ENCODE measurements at regions not wholly inside any gene's neighbourhood (a gene's known extent, or its start where the extent isn't known, plus 50 kb on each side); places are given as distances from the start of the nearest gene placed in this dataset.

DNA sequence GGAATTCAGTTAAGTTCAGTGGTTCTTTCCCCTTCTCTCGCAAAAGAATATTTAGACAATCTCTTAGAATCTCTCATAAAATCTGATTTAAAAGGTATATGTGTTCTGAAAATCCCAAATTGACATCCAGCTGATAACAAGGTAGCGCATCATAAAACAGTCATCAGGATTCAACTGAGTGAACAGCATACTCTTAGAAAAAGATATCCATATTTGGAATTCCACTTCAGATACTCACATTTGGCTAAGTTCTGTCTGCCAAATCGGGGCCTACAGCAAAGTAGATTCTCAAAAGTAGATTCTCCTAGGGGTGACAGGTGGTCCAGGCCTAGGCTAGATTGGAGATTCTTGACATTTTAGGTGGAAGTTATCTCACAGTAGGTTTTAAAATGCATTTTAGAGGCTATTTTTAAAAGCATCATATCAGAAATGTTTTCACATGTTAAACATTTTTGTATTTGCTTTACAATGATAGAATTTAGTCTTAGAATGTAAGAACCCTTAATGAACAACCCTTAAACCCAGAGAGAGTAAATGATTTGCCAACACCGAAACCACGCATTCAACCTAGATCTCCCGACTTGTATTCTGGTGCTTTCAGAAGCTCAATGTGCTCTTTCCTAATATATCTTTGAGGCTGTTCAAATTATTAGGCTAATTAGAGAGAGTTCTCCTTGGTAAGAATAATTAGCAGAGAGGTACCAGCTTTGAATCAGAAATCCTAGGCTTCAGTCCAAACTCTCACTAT lies 318.9 kb downstream of the LMO4 start:
- Histone ChIP-seq H3K36me3 (ENCODE audit: insufficient read depth, low read length) (no peaks in the 10 kb centered on the region), H3K27me3 (ENCODE audit: control insufficient read depth in 1 of 2, insufficient read depth in 2 of 2, low read length in 2 of 2) (no peaks in the 10 kb centered on the region), H3K4me1 (ENCODE audit: insufficient read depth, low read length) (no peaks in the 10 kb centered on the region), H3K9me3 (ENCODE audit: control insufficient read depth in 1 of 2, insufficient read depth in 1 of 2, low read length in 2 of 2) (no peaks in the 10 kb centered on the region), H3K4me3 (ENCODE audit: low read length) (no peak overlapping the region), H3K27ac (ENCODE audit: low read depth in 1 of 2, low read length in 2 of 2) (no peak overlapping the region)
- TF ChIP-seq, protein P1, sequence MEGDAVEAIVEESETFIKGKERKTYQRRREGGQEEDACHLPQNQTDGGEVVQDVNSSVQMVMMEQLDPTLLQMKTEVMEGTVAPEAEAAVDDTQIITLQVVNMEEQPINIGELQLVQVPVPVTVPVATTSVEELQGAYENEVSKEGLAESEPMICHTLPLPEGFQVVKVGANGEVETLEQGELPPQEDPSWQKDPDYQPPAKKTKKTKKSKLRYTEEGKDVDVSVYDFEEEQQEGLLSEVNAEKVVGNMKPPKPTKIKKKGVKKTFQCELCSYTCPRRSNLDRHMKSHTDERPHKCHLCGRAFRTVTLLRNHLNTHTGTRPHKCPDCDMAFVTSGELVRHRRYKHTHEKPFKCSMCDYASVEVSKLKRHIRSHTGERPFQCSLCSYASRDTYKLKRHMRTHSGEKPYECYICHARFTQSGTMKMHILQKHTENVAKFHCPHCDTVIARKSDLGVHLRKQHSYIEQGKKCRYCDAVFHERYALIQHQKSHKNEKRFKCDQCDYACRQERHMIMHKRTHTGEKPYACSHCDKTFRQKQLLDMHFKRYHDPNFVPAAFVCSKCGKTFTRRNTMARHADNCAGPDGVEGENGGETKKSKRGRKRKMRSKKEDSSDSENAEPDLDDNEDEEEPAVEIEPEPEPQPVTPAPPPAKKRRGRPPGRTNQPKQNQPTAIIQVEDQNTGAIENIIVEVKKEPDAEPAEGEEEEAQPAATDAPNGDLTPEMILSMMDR (IDR thresholded peaks at IDR 0.05): no peak
- DNase-seq: no peak
- H3K27ac Mint-ChIP-seq: no peak overlapping the region
- H3K9me3 Mint-ChIP-seq: no peaks in the 10 kb centered on the region
- ChIA-PET POLR2A (no interaction called here), CTCF (no interaction called here)
- H3K4me1 Mint-ChIP-seq (ENCODE audit: low read depth): no peaks in the 10 kb centered on the region
- no peaks in the 10 kb centered on the region for H3K27me3 Mint-ChIP-seq
- intact Hi-C loops (cut with DNase I, micrococcal nuclease): no loop called here
- no peak overlapping the region for H3K4me3 Mint-ChIP-seq
- no peaks in the 10 kb centered on the region for H3K36me3 Mint-ChIP-seq (ENCODE audit: low read depth)
- ATAC-seq (ENCODE audit: poor library complexity): no peak

DNA sequence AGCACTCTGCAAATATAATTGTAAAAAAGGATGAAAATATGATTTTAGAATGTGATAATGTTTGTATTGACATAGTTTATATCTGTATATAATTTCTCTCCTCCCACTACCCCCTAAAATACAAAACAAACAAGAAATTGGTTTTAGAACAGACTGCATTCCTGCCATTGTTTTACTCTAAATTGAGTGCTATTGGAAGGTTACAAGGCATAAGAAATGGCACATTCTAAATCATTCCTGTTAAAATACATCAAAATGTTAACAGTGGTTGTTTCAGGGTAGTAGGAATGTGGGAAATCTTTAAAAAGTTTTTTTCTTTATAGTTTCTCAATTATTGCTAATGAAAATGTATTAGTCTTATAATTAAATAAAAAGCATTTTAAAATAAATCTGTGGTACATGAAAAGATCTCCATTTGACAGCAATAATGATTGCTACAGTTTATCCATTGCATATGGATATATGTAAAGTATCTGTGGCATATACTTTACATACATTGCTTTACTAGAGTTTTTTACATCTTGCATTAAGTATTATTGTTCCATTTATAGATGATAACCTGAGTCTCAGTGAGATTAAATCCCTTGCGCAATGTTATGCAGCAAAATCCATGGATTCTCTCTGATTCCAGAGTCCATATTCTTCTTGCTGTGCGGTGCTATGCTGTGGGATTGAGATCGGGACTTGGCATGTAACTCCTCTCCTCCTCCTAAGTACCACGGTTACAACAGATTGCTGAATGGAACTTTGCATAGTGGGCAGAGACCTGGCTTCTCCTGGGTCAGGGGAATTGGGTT lies 319.8 kb downstream of the LMO4 start:
- ChIA-PET POLR2A (no interaction called here), CTCF (no interaction called here)
- Mint-ChIP-seq H3K36me3 (ENCODE audit: low read depth) (no peaks in the 10 kb centered on the region), H3K4me3 (no peak overlapping the region), H3K4me1 (ENCODE audit: low read depth) (no peaks in the 10 kb centered on the region), H3K27me3 (no peaks in the 10 kb centered on the region), H3K27ac (no peak overlapping the region), H3K9me3 (no peaks in the 10 kb centered on the region)
- TF ChIP-seq, protein P1 (IDR thresholded peaks at IDR 0.05): no peak
- Histone ChIP-seq H3K36me3 (ENCODE audit: insufficient read depth, low read length) (no peaks in the 10 kb centered on the region), H3K4me3 (ENCODE audit: low read length) (no peak overlapping the region), H3K27ac (ENCODE audit: low read depth in 1 of 2, low read length in 2 of 2) (no peak overlapping the region), H3K9me3 (ENCODE audit: control insufficient read depth in 1 of 2, insufficient read depth in 1 of 2, low read length in 2 of 2) (no peaks in the 10 kb centered on the region), H3K27me3 (ENCODE audit: control insufficient read depth in 1 of 2, insufficient read depth in 2 of 2, low read length in 2 of 2) (no peaks in the 10 kb centered on the region), H3K4me1 (ENCODE audit: insufficient read depth, low read length) (no peaks in the 10 kb centered on the region)
- intact Hi-C loops (cut with DNase I, micrococcal nuclease): no loop called here
- ATAC-seq (ENCODE audit: poor library complexity) (no peak), DNase-seq (no peak)

DNA sequence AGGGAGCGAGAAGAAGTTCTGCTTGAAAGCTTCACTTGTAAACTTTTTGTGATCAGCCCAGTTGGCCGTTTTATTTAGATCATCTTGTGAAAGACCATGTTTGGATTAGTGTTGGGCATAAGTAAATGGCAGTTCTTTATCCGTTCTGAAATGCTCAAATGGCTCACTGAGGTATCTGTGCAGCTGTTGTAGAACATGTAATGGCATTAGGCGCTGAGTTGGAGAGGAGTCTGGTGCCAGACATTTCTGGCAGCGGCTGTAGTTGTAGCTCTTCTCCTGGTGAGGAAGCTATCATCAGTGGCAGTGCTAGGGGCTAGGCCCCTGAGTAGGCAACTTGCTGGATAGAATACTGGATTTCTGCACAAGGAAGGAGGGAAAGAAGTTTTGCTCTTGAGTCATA lies 321.6 kb downstream of the LMO4 start:
- DNase-seq (no peak), ATAC-seq (ENCODE audit: poor library complexity) (no peak)
- no peaks in the 10 kb centered on the region for H3K27me3 Mint-ChIP-seq
- intact Hi-C loops (cut with DNase I, micrococcal nuclease): no loop called here
- H3K27me3 ChIP-seq (ENCODE audit: control insufficient read depth in 1 of 2, insufficient read depth in 2 of 2, low read length in 2 of 2): no peaks in the 10 kb centered on the region
- no peaks in the 10 kb centered on the region for H3K9me3 ChIP-seq (ENCODE audit: control insufficient read depth in 1 of 2, insufficient read depth in 1 of 2, low read length in 2 of 2)
- H3K36me3 Mint-ChIP-seq (ENCODE audit: low read depth): no peaks in the 10 kb centered on the region
- H3K4me1 ChIP-seq (ENCODE audit: insufficient read depth, low read length): no peaks in the 10 kb centered on the region
- no peaks in the 10 kb centered on the region for H3K9me3 Mint-ChIP-seq
- no peak overlapping the region for H3K27ac ChIP-seq (ENCODE audit: low read depth in 1 of 2, low read length in 2 of 2)
- TF ChIP-seq, protein P1 (IDR thresholded peaks at IDR 0.05): no peak
- no peak overlapping the region for H3K27ac Mint-ChIP-seq
- CTCF ChIA-PET: no interaction called here
- H3K4me3 ChIP-seq (ENCODE audit: low read length): no peak overlapping the region
- POLR2A ChIA-PET: no interaction called here
- H3K36me3 ChIP-seq (ENCODE audit: insufficient read depth, low read length): no peaks in the 10 kb centered on the region
- H3K4me1 Mint-ChIP-seq (ENCODE audit: low read depth): no peaks in the 10 kb centered on the region
- H3K4me3 Mint-ChIP-seq: no peak overlapping the region

Measured in CD4-positive, alpha-beta T cell (primary cell).